Testis (tissue), 2 donors: ENCODE measurements at regions not wholly inside any gene's neighbourhood (a gene's known extent, or its start where the extent isn't known, plus 50 kb on each side); places are given as distances from the start of the nearest gene placed in this dataset.

ENCODE experiments used
- DNase-seq: peaks from one replicate; pipeline ENCODE4 v3.0.0-alpha.2; 2019
- H3K27ac ChIP-seq, 2 donors: fragments of 200-600 bp; sonication (generic); one replicate each; pipeline ENCODE4 v1.5.1; 2019
- H3K27me3 ChIP-seq: fragments of 200-600 bp; sonication (generic); one replicate; pipeline ENCODE4 v1.5.1; 2019
- H3K36me3 ChIP-seq: fragments of 200-600 bp; sonication (generic); one replicate; pipeline ENCODE4 v1.5.1; 2017; ENCODE audit warnings: low read depth; ENCODE audit errors: missing control alignments
- H3K4me1 ChIP-seq: fragments of 200-600 bp; sonication (generic); one replicate; pipeline ENCODE4 v1.5.1; 2019
- H3K4me3 ChIP-seq, 2 donors: fragments of 200-600 bp; sonication (generic); one replicate each; pipeline ENCODE4 v1.5.1; 2017 to 2019
- H3K9me3 ChIP-seq: fragments of 200-600 bp; sonication (generic); one replicate; pipeline ENCODE4 v1.5.1; 2017
- CTCF ChIP-seq, 3 experiments: fragments of 450-650 bp in 2 of 3; fragments of 200-600 bp in 1 of 3; sonication (generic) in 1 of 3; IDR thresholded peaks; one replicate each; pipeline ENCODE4 v1.5.1; 2016 to 2019; ENCODE audit warnings: antibody characterized with exemption in 3 of 3, mild to moderate bottlenecking in 2 of 3, moderate library complexity in 1 of 3
- POLR2A ChIP-seq: fragments of 450-650 bp; IDR thresholded peaks from one replicate; pipeline ENCODE4 v1.6.1; 2017; ENCODE audit warnings: antibody characterized with exemption, mild to moderate bottlenecking, moderate library complexity
- WGBS, 2 donors: methylation state at CpG; one replicate each; pipeline ENCODE4 v1.1.5; 2018; 5-methylcytosine and 5-hydroxymethylcytosine counted together
- intact Hi-C: fragments of 100-400 bp; cut with DNase I; formaldehyde crosslinking; loops from one replicate; pipeline ENCODE4 v1.15.1; 2023; ENCODE audit warnings: low total_unique reads

DNA sequence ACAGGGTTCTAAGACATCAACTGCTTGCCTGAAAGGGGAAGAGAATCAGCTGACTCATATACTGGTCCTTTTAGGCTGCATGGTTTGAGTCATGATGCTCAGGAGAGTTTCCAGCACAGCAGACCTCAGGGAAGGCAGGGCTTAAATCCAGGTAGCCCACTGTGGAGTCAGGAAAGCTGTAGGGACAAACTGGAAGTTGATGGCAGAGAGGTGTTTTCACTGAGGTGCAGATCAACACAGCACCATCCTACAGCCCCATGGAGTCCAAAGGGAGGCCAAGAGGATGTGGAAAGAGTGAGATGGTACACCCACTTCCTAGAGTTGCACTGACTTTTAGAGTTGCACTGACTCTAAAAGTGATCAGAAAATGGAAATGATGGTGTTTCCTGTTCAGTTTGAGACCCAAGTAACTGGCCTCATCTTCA is 252.4 kb upstream of the DUSP10 start:
- Histone ChIP-seq H3K27ac (no peak overlapping the region), H3K27me3 (no peaks in the 10 kb centered on the region), H3K36me3 (no peaks in the 10 kb centered on the region), H3K4me3 (no peak overlapping the region), H3K9me3 (no peaks in the 10 kb centered on the region), H3K4me1 (peaks cover 9% of the 10 kb centered on the region)
- no peak for DNase-seq
- intact Hi-C loops: no loop called here
- TF ChIP-seq POLR2A: no peak
- TF ChIP-seq CTCF (IDR thresholded peaks at IDR 0.05): no peak

GRCh38 chr1:221993444-221993948 is 251.6 kb upstream of the DUSP10 start:
- no peak for DNase-seq
- no peak overlapping the region for H3K27ac ChIP-seq
- TF ChIP-seq CTCF (IDR thresholded peaks at IDR 0.05) (no peak), POLR2A (no peak)

DNA sequence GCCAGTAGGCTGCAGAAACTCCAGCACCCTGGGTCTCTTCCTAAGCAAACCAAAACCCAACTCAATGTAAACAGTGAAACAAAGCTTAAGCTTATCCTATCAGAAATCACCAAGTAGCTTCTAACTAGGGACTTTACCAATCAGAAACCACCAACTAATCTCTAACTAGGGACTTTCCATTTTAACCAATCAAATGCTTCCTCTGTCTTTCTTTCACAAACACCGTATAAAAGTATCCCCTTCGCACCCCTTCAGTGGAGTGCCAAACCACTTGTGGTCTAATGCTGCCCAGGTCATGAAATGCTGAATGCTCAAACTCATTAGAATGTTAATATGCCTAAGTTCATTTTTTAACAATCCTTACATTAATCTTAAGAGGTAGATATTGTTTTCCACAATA is 250.5 kb upstream of the DUSP10 start:
- H3K36me3 ChIP-seq: no peaks in the 10 kb centered on the region
- no peak for TF ChIP-seq CTCF (IDR thresholded peaks at IDR 0.05)
- TF ChIP-seq POLR2A: no peak
- no peaks in the 10 kb centered on the region for H3K4me1 ChIP-seq
- no peak overlapping the region for H3K4me3 ChIP-seq
- no peak for DNase-seq
- no peaks in the 10 kb centered on the region for H3K9me3 ChIP-seq
- 86 to 91% methylated on average over 2 of the region's 2 CpGs for WGBS, 2 donors
- intact Hi-C loops: no loop called here
- no peaks in the 10 kb centered on the region for H3K27me3 ChIP-seq
- H3K27ac ChIP-seq: no peak overlapping the region

More at GRCh38 chr1:221993444-221993948, 251.6 kb upstream of the DUSP10 start:
- peaks cover 5% of the 10 kb centered on the region for H3K4me1 ChIP-seq
- H3K9me3 ChIP-seq: no peaks in the 10 kb centered on the region
- H3K27me3 ChIP-seq: no peaks in the 10 kb centered on the region
- H3K4me3 ChIP-seq: no peak overlapping the region
- intact Hi-C loops: no loop called here
- H3K36me3 ChIP-seq: no peaks in the 10 kb centered on the region

DNA sequence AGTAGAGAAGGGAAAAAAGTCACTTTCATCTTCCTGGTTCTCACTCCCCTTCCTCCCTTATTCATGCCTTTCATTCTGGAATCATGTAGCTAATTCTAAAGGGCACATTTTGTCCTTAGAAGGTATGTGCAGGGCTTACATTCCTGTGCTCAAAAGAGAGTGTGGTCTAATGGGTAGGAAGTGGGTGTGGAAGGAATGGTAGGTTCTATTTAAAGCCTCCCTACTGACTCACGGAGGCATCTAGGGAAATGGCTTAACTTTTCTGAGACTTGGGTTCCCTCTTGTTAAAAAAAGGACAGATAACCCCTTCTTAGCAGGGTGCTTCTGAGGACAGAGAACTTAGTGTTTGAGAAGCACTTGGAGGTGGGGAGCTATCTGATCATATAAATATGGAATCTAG is 249.3 kb upstream of the DUSP10 start:
- 48 to 64% methylated on average over 1 of the region's 1 CpG for WGBS, 2 donors
- intact Hi-C loops: no loop called here
- Histone ChIP-seq H3K27ac (no peak overlapping the region), H3K36me3 (no peaks in the 10 kb centered on the region), H3K27me3 (no peaks in the 10 kb centered on the region), H3K9me3 (no peaks in the 10 kb centered on the region), H3K4me1 (no peaks in the 10 kb centered on the region), H3K4me3 (no peak overlapping the region)
- TF ChIP-seq POLR2A (no peak), CTCF (IDR thresholded peaks at IDR 0.05) (no peak)
- no peak for DNase-seq

- no peak overlapping the region for H3K27ac ChIP-seq
- H3K4me3 ChIP-seq: no peak overlapping the region
- H3K36me3 ChIP-seq: no peaks in the 10 kb centered on the region
- no peak for TF ChIP-seq CTCF (IDR thresholded peaks at IDR 0.05)
- TF ChIP-seq POLR2A: no peak
- no peak for DNase-seq
- H3K9me3 ChIP-seq: no peaks in the 10 kb centered on the region
- WGBS, 2 donors: 66 to 71% methylated on average over 1 of the region's 1 CpG
- H3K27me3 ChIP-seq: no peaks in the 10 kb centered on the region
- H3K4me1 ChIP-seq: no peaks in the 10 kb centered on the region
- intact Hi-C loops: no loop called here
Observed at GRCh38 chr1:221989741-221990140, 247.9 kb upstream of the DUSP10 start.
